Astrocyte of the spinal cord (primary cell): ENCODE measurements at regions not wholly inside any gene's neighbourhood (a gene's known extent, or its start where the extent isn't known, plus 50 kb on each side); places are given as distances from the start of the nearest gene placed in this dataset.

Source experiments
- DNase-seq: peaks from one replicate; pipeline ENCODE4 v3.0.0; 2011; ENCODE audit warnings: low read depth, low spot score
- H3K4me3 ChIP-seq: 2 replicates; pipeline ENCODE4 v1.5.1; 2011; ENCODE audit warnings: low read depth, mild to moderate bottlenecking, low read length, moderate library complexity
- in situ Hi-C: cut with HindIII; loops from 2 replicates; pipeline ENCODE4 v1.10.0; 2017; ENCODE audit warnings: low sequenced_read_pairs
- TF ChIP-seq, protein P1 (sequence below): IDR thresholded peaks from 2 replicates; pipeline ENCODE4 v1.5.1; 2012; ENCODE audit warnings: low read depth, mild to moderate bottlenecking, low read length, inconsistent platforms

DNA sequence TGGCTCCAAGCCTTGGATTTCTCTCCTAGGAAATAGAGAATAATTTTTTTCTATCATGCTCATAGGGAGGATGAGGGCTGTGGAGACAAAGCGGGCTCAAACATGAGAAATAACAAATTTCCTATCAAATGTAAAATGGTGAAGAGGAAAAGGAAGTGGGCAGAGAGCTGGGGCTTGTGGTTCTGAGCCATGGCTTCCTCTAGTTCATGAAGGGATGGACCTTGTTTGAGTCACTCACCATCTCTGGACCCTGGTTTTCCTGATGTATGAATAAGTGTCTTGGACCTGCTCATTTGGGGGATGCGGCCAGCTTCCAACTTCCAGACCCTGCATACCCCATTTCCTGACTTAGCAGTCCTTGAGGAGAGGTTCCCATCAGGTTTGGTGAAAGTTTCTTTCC is 63.0 kb downstream of the MSX1 start:
- H3K4me3 ChIP-seq: no peak overlapping the region
- in situ Hi-C loops: no loop called here
- DNase-seq: no peak
- TF ChIP-seq, protein P1, sequence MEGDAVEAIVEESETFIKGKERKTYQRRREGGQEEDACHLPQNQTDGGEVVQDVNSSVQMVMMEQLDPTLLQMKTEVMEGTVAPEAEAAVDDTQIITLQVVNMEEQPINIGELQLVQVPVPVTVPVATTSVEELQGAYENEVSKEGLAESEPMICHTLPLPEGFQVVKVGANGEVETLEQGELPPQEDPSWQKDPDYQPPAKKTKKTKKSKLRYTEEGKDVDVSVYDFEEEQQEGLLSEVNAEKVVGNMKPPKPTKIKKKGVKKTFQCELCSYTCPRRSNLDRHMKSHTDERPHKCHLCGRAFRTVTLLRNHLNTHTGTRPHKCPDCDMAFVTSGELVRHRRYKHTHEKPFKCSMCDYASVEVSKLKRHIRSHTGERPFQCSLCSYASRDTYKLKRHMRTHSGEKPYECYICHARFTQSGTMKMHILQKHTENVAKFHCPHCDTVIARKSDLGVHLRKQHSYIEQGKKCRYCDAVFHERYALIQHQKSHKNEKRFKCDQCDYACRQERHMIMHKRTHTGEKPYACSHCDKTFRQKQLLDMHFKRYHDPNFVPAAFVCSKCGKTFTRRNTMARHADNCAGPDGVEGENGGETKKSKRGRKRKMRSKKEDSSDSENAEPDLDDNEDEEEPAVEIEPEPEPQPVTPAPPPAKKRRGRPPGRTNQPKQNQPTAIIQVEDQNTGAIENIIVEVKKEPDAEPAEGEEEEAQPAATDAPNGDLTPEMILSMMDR: no peak

DNA sequence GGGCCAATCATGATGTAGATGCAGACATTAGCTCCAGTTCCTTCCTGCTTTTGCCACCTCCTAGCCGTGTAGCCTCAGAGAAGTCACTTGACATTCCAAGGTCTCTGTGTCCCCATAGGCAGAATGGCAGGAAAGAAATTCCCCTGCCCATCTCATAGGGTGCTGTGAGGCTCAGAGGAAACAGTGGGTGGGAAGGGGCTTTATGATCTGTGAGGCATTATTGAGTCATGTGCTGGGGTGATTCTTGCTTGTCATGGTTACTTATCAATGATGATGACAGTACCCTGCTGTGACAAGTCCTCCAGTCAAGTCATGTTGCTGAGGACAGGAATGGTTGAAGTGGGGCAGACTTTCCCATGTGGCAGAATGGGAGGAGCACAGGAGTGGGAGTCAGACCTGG is 63.7 kb downstream of the MSX1 start:
- in situ Hi-C loops: no loop called here
- no peak for DNase-seq

DNA sequence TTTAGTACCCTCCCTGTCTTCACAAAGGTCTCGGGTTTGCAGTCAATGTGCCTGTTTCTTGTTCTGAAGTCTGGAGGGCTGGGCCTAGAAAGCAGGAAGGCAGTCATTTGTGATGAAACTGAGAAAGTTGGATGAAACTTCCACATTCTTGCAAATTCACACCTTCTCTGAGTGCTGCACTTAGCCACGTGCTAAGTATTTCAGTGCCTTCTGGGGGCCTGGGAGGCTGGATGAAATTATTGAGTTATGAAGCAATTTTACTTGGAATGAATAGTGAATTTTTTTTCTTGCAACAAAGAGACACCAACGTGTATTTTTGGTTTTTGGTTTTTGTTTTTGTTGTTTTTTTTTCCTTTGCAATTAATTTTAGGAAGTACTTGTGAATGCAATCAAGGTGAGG is 71.2 kb downstream of the MSX1 start:
- in situ Hi-C loops: no loop called here
- TF ChIP-seq, protein P1: no peak

More for the DNA sequence above, 63.7 kb downstream of the MSX1 start:
- H3K4me3 ChIP-seq: no peak overlapping the region
- TF ChIP-seq, protein P1: no peak

DNA sequence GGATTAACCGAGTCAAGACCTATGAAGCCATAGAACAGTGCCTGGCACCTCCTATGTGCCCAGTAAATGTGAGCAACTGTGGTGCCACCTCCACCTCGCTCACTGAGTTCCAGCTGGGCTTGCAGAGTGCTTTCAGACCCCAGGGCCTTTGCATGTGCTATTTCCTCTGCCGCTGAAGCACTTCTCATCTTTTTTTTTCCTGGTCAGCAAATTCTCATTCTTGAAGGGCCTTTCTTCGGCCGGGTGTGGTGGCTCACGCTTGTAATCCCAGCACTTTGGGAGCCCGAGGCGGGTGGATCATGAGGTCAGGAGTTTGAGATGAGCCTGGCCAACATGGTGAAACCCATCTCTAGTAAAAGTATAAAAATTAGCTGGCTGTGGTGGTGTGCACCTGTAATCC is 76.5 kb downstream of the MSX1 start:
- DNase-seq: no peak
- in situ Hi-C loops: no loop called here
- no peak overlapping the region for H3K4me3 ChIP-seq
- TF ChIP-seq, protein P1: no peak

More for the DNA sequence above, 71.2 kb downstream of the MSX1 start:
- no peak overlapping the region for H3K4me3 ChIP-seq
- DNase-seq: no peak

DNA sequence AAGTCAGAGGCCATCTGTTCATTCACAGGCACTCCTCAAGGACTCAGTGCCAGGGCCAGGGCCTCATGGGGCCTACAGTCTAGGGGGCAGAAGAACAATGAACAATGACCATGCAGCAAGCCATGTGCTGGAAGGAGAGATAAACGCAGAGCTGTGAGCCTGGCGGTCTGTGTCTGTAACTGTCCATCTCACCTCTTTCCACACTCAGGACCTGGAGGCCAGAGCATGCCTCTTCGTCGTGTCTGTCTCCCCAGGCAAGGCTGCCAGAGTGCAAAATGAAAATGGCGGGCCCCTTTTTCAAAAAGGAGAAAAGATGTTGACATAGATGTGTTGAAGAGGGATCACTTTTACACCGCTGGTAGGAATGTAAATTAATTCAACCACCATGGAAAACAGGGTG is 78.5 kb downstream of the MSX1 start:
- in situ Hi-C loops: no loop called here
- TF ChIP-seq, protein P1: no peak
- no peak overlapping the region for H3K4me3 ChIP-seq
- no peak for DNase-seq

DNA sequence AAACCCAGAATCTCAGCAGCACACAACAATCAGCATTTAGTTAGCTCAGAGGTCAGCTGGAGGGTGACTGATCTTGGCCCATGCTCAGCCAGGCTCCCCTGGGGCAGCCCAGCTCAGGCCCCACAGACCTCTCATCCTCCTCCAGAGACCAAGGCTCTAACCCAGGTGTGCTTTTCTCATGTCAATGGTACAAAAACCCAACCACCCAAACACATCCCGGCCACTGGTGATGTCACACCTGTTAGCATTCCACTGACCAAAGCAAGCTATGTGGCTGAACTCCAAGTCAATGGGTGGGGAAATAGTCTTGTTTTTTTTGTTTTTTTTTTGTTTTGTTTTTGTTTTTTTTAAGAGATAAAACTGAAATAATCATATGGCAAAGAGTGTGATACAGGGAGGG is 77.5 kb downstream of the CYTL1 start:
- in situ Hi-C loops: no loop called here
- TF ChIP-seq, protein P1: no peak
- no peak for DNase-seq
- no peak overlapping the region for H3K4me3 ChIP-seq

DNA sequence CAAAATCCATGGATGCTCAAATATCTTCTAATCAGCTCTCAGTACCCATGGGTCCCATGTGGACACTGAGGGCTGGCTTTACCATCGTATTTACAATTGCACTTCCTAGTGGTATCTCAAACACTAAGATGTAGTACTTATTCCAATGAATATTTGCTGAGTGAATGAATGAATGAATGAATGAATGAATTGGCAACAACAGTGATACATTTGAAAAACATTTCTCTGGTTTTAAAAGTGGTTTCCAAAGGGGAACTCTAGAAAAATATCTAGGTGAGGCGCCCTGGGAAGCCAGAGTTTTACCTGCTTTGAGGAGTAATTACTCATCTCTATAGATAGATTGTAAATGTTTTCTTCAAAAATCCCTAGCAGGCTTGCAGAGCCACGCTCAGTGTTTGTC is 76.6 kb downstream of the CYTL1 start:
- in situ Hi-C loops: no loop called here
- H3K4me3 ChIP-seq: no peak overlapping the region
- TF ChIP-seq, protein P1: no peak

More for the DNA sequence above, 76.6 kb downstream of the CYTL1 start:
- no peak for DNase-seq
